HEK293 (cell line): ENCODE measurements at regions not wholly inside any gene's neighbourhood (a gene's known extent, or its start where the extent isn't known, plus 50 kb on each side); places are given as distances from the start of the nearest gene placed in this dataset.

Experiments
- CTCF ChIA-PET: fragments of 350-600 bp; formaldehyde crosslinking; extraction: SDS; loops from one replicate; lab custom pipeline; 2021; ENCODE audit warnings: antibody characterized with exemption; lab: Yijun Ruan, JAX
- POLR2A ChIA-PET: fragments of 300-600 bp; formaldehyde crosslinking; extraction: SDS; loops from one replicate; lab custom pipeline; 2020; ENCODE audit warnings: antibody characterized with exemption, inconsistent platforms; lab: Yijun Ruan, JAX
- H3K27ac ChIP-seq: fragments of 200-500 bp; sonication (Bioruptor generic); 2 replicates; pipeline ENCODE4 v1.5.1; 2014; ENCODE audit warnings: low read depth, low read length, control low read depth, inconsistent platforms; ENCODE audit errors: extremely low read depth
- H3K36me3 ChIP-seq, 2 experiments: fragments of 200-500 bp in 1 of 2; sonication (Bioruptor generic) in 1 of 2; 1 replicate in 1 of 2; 2 replicates in 1 of 2; pipeline ENCODE4 v1.5.1; 2014 to 2017; ENCODE audit warnings: inconsistent platforms in 2 of 2, low read length in 2 of 2; ENCODE audit not compliant: control insufficient read depth in 2 of 2, insufficient read depth in 1 of 2
- H3K4me1 ChIP-seq: fragments of 200-500 bp; sonication (Bioruptor generic); 2 replicates; pipeline ENCODE4 v1.5.1; 2014; ENCODE audit warnings: mild to moderate bottlenecking, low read length, inconsistent platforms; ENCODE audit not compliant: control insufficient read depth, insufficient read depth
- H3K4me3 ChIP-seq: 2 replicates; pipeline ENCODE4 v1.5.1; 2011; ENCODE audit warnings: low read depth, mild to moderate bottlenecking, control low read depth, low read length, moderate library complexity
- H3K9me3 ChIP-seq: fragments of 200-500 bp; sonication (Bioruptor generic); 2 replicates; pipeline ENCODE4 v1.5.1; 2014; ENCODE audit warnings: low read depth, low read length, inconsistent platforms; ENCODE audit not compliant: control insufficient read depth, insufficient read depth
- BCL11B ChIP-seq: fragments of 450-650 bp; formaldehyde crosslinking; IDR thresholded peaks from 2 replicates; pipeline ENCODE4 v1.5.1; 2016; ENCODE audit warnings: low read depth, missing biosample characterization, missing genetic modification characterization
- HOXC10 ChIP-seq: sonication (generic); formaldehyde crosslinking; IDR thresholded peaks from 2 replicates; pipeline ENCODE4 v1.8.1; 2023; ENCODE audit warnings: mild to moderate bottlenecking, missing genetic modification reagents
- KLF9 ChIP-seq: fragments of 450-650 bp; formaldehyde crosslinking; IDR thresholded peaks from 2 replicates; pipeline ENCODE4 v1.5.1; 2016; ENCODE audit warnings: missing biosample characterization, missing genetic modification characterization, low read depth
- SCRT2 ChIP-seq: fragments of 450-650 bp; formaldehyde crosslinking; IDR thresholded peaks from 2 replicates; pipeline ENCODE4 v1.5.1; 2016; ENCODE audit warnings: missing biosample characterization, missing genetic modification characterization
- ZBTB1 ChIP-seq: fragments of 450-650 bp; formaldehyde crosslinking; IDR thresholded peaks from 2 replicates; pipeline ENCODE4 v1.5.1; 2016; ENCODE audit warnings: missing biosample characterization, missing genetic modification characterization
- ZNF157 ChIP-seq: fragments of 450-650 bp; formaldehyde crosslinking; IDR thresholded peaks from 2 replicates; pipeline ENCODE4 v1.5.1; 2016; ENCODE audit warnings: missing biosample characterization, missing genetic modification characterization
- ZNF174 ChIP-seq: fragments of 450-650 bp; formaldehyde crosslinking; IDR thresholded peaks from 2 replicates; pipeline ENCODE4 v1.5.0; 2017; ENCODE audit warnings: missing biosample characterization, mild to moderate bottlenecking, missing genetic modification characterization
- ZNF202 ChIP-seq: fragments of 450-650 bp; formaldehyde crosslinking; IDR thresholded peaks from 2 replicates; pipeline ENCODE4 v1.5.1; 2016; ENCODE audit warnings: missing biosample characterization, missing genetic modification characterization, borderline replicate concordance
- ZNF488 ChIP-seq: fragments of 450-650 bp; formaldehyde crosslinking; IDR thresholded peaks from 2 replicates; pipeline ENCODE4 v1.5.1; 2016; ENCODE audit warnings: missing biosample characterization, missing genetic modification characterization
- ZNF549 ChIP-seq: fragments of 450-650 bp; IDR thresholded peaks from 2 replicates; pipeline ENCODE4 v1.5.1; 2018; ENCODE audit warnings: missing biosample characterization, missing genetic modification characterization, mild to moderate bottlenecking, inconsistent platforms, moderate library complexity
- ZNF571 ChIP-seq: fragments of 450-650 bp; formaldehyde crosslinking; IDR thresholded peaks from 2 replicates; pipeline ENCODE4 v1.5.0; 2017; ENCODE audit warnings: missing biosample characterization, missing genetic modification characterization
- ZNF580 ChIP-seq: fragments of 450-650 bp; formaldehyde crosslinking; IDR thresholded peaks from 2 replicates; pipeline ENCODE4 v1.5.1; 2016; ENCODE audit warnings: missing biosample characterization, missing genetic modification characterization
- ZNF677 ChIP-seq: fragments of 450-650 bp; IDR thresholded peaks from 2 replicates; pipeline ENCODE4 v1.5.0; 2018; ENCODE audit warnings: missing biosample characterization, mild to moderate bottlenecking, missing genetic modification characterization, moderate library complexity
- ZNF792 ChIP-seq: fragments of 450-650 bp; formaldehyde crosslinking; IDR thresholded peaks from 2 replicates; pipeline ENCODE4 v1.5.1; 2016; ENCODE audit warnings: missing biosample characterization, missing genetic modification characterization
- TF ChIP-seq, protein P1 (sequence below): fragments of 450-650 bp; formaldehyde crosslinking; IDR thresholded peaks from 2 replicates; pipeline ENCODE4 v1.5.1; 2016; ENCODE audit warnings: missing biosample characterization, missing genetic modification characterization, low read depth
- TF ChIP-seq, protein P2 (sequence below): fragments of 450-650 bp; formaldehyde crosslinking; IDR thresholded peaks from 2 replicates; pipeline ENCODE4 v1.5.1; 2016; ENCODE audit warnings: missing biosample characterization, missing genetic modification characterization

DNA sequence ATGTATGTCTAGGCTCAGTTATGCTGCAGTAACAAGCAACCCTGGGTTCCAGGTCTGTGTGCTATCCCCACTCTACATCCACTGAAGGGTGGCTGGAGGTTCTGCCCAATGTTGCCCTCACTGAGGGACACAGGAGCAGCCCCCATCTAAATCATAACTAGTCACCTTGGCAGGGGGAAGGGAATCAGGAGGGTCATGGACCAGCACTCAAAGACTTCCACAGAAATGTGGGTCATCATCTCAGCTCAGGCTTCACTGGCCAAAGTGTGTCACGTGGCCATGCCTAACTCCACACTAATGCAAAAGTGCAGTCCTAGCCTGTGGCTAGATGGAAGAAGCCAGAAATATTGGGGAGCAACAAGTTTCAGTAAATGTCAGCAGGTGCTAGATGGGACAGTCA, 137.3 kb upstream of the ZNF507 start:
- no peak for TF ChIP-seq ZNF792 (tag by site-specific recombination)
- no peak for TF ChIP-seq ZNF580
- no peak for TF ChIP-seq ZNF549 (tag by site-specific recombination)
- no peak for TF ChIP-seq ZNF488 (tag by site-specific recombination)
- TF ChIP-seq KLF9 = no peak
- TF ChIP-seq ZBTB1 (tag by site-specific recombination) = no peak
- H3K4me1 ChIP-seq = no peaks in the 10 kb centered on the region
- H3K9me3 ChIP-seq = peaks cover 23% of the 10 kb centered on the region
- ChIA-PET POLR2A (no interaction called here), CTCF (interaction anchor here (1.0 to 1.1 kb wide), 2 partner anchors 16 to 1388 kb away, joined by 3 to 6 read pairs; no protein-coding TSS in a partner anchor)
- peaks cover 0 to 8% of the 10 kb centered on the region in 2 experiments; a peak in 1 of 3 replicates for H3K36me3 ChIP-seq
- no peak overlapping the region for H3K4me3 ChIP-seq
- no peak overlapping the region for H3K27ac ChIP-seq

DNA sequence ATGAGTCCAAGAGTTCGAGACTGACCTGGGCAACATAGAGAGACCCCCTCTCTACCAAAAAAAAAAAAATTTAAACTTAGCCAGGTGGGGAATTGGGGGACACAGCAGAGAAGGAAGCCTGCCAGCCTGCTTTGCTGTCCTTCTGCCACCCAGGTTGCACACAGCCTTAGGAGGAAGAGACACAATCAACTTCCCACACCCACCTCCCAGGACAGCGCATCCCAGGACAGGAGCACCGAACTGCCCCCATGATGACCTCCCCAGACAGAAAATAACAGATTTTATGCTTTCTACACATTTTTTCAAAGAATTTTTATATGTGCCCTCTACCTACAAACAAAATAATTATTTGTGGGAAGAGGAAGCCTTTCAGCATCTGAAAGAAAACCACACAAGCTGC, 126.0 kb upstream of the ZNF507 start:
- CTCF ChIA-PET = interaction anchor here (0.6 to 1.1 kb wide), 2 partner anchors 178 to 1535 kb away, joined by 3 to 5 read pairs; no protein-coding TSS in a partner anchor
- H3K4me3 ChIP-seq = no peak overlapping the region
- H3K9me3 ChIP-seq = peaks cover 8% of the 10 kb centered on the region
- POLR2A ChIA-PET = no interaction called here
- TF ChIP-seq, protein P1, sequence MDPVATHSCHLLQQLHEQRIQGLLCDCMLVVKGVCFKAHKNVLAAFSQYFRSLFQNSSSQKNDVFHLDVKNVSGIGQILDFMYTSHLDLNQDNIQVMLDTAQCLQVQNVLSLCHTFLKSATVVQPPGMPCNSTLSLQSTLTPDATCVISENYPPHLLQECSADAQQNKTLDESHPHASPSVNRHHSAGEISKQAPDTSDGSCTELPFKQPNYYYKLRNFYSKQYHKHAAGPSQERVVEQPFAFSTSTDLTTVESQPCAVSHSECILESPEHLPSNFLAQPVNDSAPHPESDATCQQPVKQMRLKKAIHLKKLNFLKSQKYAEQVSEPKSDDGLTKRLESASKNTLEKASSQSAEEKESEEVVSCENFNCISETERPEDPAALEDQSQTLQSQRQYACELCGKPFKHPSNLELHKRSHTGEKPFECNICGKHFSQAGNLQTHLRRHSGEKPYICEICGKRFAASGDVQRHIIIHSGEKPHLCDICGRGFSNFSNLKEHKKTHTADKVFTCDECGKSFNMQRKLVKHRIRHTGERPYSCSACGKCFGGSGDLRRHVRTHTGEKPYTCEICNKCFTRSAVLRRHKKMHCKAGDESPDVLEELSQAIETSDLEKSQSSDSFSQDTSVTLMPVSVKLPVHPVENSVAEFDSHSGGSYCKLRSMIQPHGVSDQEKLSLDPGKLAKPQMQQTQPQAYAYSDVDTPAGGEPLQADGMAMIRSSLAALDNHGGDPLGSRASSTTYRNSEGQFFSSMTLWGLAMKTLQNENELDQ (tag by site-specific recombination) = no peak
- no peak for TF ChIP-seq HOXC10 (CRISPR knock-in tag)
- TF ChIP-seq ZNF174 (tag by site-specific recombination) = no peak
- TF ChIP-seq BCL11B = no peak
- no peak for TF ChIP-seq ZNF677
- TF ChIP-seq ZNF202 (tag by site-specific recombination) = no peak
- TF ChIP-seq, protein P2, sequence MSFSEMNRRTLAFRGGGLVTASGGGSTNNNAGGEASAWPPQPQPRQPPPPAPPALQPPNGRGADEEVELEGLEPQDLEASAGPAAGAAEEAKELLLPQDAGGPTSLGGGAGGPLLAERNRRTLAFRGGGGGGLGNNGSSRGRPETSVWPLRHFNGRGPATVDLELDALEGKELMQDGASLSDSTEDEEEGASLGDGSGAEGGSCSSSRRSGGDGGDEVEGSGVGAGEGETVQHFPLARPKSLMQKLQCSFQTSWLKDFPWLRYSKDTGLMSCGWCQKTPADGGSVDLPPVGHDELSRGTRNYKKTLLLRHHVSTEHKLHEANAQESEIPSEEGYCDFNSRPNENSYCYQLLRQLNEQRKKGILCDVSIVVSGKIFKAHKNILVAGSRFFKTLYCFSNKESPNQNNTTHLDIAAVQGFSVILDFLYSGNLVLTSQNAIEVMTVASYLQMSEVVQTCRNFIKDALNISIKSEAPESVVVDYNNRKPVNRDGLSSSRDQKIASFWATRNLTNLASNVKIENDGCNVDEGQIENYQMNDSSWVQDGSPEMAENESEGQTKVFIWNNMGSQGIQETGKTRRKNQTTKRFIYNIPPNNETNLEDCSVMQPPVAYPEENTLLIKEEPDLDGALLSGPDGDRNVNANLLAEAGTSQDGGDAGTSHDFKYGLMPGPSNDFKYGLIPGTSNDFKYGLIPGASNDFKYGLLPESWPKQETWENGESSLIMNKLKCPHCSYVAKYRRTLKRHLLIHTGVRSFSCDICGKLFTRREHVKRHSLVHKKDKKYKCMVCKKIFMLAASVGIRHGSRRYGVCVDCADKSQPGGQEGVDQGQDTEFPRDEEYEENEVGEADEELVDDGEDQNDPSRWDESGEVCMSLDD = no peak
- no peak for TF ChIP-seq SCRT2 (tag by site-specific recombination)
- no peak for TF ChIP-seq ZNF157 (tag by site-specific recombination)
- TF ChIP-seq ZNF571 (tag by site-specific recombination) = no peak
- no peak for TF ChIP-seq ZNF792 (tag by site-specific recombination)
- H3K27ac ChIP-seq = no peak overlapping the region
- H3K4me1 ChIP-seq = peaks cover 8% of the 10 kb centered on the region
- H3K36me3 ChIP-seq = peaks cover 0 to 3% of the 10 kb centered on the region in 2 experiments; a peak in 1 of 3 replicates
